A549 (cell line): ENCODE measurements at regions not wholly inside any gene's neighbourhood (a gene's known extent, or its start where the extent isn't known, plus 50 kb on each side); places are given as distances from the start of the nearest gene placed in this dataset.

Source experiments
- CBX2 ChIP-seq: fragments of 200-600 bp; sonication (generic); IDR thresholded peaks from 2 replicates; pipeline ENCODE4 v1.6.1; 2016; ENCODE audit warnings: low read depth, mild to moderate bottlenecking, borderline replicate concordance
- EHMT2 ChIP-seq: fragments of 200-600 bp; sonication (generic); IDR thresholded peaks from 2 replicates; pipeline ENCODE4 v1.6.1; 2016; ENCODE audit warnings: antibody characterized with exemption, low read depth, mild to moderate bottlenecking, moderate library complexity
- GATA3 ChIP-seq: IDR thresholded peaks from 2 replicates; pipeline ENCODE4 v1.6.1; 2012; ENCODE audit warnings: borderline replicate concordance
- HMGXB4 ChIP-seq: fragments of 250-450 bp; sonication (Bioruptor Pico); IDR thresholded peaks from 2 replicates; pipeline ENCODE4 v1.5.0; 2021; ENCODE audit warnings: mild to moderate bottlenecking, moderate library complexity, borderline replicate concordance
- HOXB13 ChIP-seq: fragments of 250-450 bp; sonication (Bioruptor Pico); IDR thresholded peaks from 2 replicates; pipeline ENCODE4 v1.5.0; 2020; ENCODE audit warnings: low read depth, mild to moderate bottlenecking, moderate library complexity
- JUN ChIP-seq, 2 experiments: fragments of >200 bp; sonication (Bioruptor Twin); formaldehyde crosslinking; IDR thresholded peaks; 2 replicates in 1 of 2; 3 replicates in 1 of 2; pipeline ENCODE4 v1.6.1; 2016 to 2017
- MAX ChIP-seq: IDR thresholded peaks from 2 replicates; pipeline ENCODE4 v1.6.1; 2012
- NR3C1 ChIP-seq: fragments of >200 bp; sonication (Bioruptor Twin); formaldehyde crosslinking; IDR thresholded peaks from 3 replicates; pipeline ENCODE4 v1.6.1; 2017
- RAD21 ChIP-seq, 2 experiments: fragments of >200 bp in 1 of 2; sonication (Bioruptor Twin) in 1 of 2; formaldehyde crosslinking in 1 of 2; IDR thresholded peaks in 1 of 2; conservative IDR thresholded peaks in 1 of 2; 2 replicates in 1 of 2; 3 replicates in 1 of 2; pipeline ENCODE4 v1.6.1; 2012 to 2018; ENCODE audit warnings: inconsistent platforms in 1 of 2
- RARB ChIP-seq: fragments of 250-450 bp; sonication (Bioruptor Pico); IDR thresholded peaks from 2 replicates; pipeline ENCODE4 v1.8.0; 2021; ENCODE audit warnings: mild to moderate bottlenecking, moderate library complexity
- RFX5 ChIP-seq: fragments of 450-650 bp; IDR thresholded peaks from 2 replicates; pipeline ENCODE4 v1.7.1; 2014; ENCODE audit warnings: antibody characterized with exemption, mild to moderate bottlenecking, moderate library complexity
- TF ChIP-seq, protein P1 (sequence below): fragments of >200 bp; sonication (Bioruptor Twin); formaldehyde crosslinking; IDR thresholded peaks from 3 replicates; pipeline ENCODE4 v1.5.1; 2016
- TF ChIP-seq, protein P2 (sequence below): fragments of 450-650 bp; IDR thresholded peaks from 2 replicates; pipeline ENCODE4 v1.6.1; 2014; ENCODE audit warnings: antibody characterized with exemption
- TF ChIP-seq, protein P3 (sequence below): IDR thresholded peaks from 2 replicates; pipeline ENCODE4 v1.6.1; 2012

GRCh38 chr13:76729691-76730090 is 156.5 kb downstream of the KCTD12 start:
- TF ChIP-seq, protein P1, sequence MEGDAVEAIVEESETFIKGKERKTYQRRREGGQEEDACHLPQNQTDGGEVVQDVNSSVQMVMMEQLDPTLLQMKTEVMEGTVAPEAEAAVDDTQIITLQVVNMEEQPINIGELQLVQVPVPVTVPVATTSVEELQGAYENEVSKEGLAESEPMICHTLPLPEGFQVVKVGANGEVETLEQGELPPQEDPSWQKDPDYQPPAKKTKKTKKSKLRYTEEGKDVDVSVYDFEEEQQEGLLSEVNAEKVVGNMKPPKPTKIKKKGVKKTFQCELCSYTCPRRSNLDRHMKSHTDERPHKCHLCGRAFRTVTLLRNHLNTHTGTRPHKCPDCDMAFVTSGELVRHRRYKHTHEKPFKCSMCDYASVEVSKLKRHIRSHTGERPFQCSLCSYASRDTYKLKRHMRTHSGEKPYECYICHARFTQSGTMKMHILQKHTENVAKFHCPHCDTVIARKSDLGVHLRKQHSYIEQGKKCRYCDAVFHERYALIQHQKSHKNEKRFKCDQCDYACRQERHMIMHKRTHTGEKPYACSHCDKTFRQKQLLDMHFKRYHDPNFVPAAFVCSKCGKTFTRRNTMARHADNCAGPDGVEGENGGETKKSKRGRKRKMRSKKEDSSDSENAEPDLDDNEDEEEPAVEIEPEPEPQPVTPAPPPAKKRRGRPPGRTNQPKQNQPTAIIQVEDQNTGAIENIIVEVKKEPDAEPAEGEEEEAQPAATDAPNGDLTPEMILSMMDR = no peak
- TF ChIP-seq, protein P2, sequence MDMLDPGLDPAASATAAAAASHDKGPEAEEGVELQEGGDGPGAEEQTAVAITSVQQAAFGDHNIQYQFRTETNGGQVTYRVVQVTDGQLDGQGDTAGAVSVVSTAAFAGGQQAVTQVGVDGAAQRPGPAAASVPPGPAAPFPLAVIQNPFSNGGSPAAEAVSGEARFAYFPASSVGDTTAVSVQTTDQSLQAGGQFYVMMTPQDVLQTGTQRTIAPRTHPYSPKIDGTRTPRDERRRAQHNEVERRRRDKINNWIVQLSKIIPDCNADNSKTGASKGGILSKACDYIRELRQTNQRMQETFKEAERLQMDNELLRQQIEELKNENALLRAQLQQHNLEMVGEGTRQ = no peak
- no peak for TF ChIP-seq RARB (CRISPR knock-in tag)
- no peak for TF ChIP-seq CBX2
- TF ChIP-seq RAD21 (conservative IDR thresholded peaks at IDR 0.05 in 1 of 2, IDR thresholded peaks at IDR 0.05 in 1 of 2) = no peak
- TF ChIP-seq RFX5 = no peak
- no peak for TF ChIP-seq HMGXB4 (CRISPR knock-in tag)
- TF ChIP-seq JUN (IDR thresholded peaks at IDR 0.05) = no peak
- TF ChIP-seq EHMT2 = no peak
- TF ChIP-seq, protein P3, sequence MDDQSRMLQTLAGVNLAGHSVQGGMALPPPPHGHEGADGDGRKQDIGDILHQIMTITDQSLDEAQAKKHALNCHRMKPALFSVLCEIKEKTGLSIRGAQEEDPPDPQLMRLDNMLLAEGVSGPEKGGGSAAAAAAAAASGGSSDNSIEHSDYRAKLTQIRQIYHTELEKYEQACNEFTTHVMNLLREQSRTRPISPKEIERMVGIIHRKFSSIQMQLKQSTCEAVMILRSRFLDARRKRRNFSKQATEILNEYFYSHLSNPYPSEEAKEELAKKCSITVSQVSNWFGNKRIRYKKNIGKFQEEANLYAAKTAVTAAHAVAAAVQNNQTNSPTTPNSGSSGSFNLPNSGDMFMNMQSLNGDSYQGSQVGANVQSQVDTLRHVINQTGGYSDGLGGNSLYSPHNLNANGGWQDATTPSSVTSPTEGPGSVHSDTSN = no peak
- no peak for TF ChIP-seq GATA3
- TF ChIP-seq HOXB13 = no peak
- no peak for TF ChIP-seq NR3C1
- no peak for TF ChIP-seq MAX
